ENCODE measurements at regions not wholly inside any gene's neighbourhood (a gene's known extent, or its start where the extent isn't known, plus 50 kb on each side); places are given as distances from the start of the nearest gene placed in this dataset.

GRCh38 chr6:145415616-145416015 lies 319.7 kb downstream of the EPM2A start:
- H3K4me3 Mint-ChIP-seq = no peak overlapping the region
- no peaks in the 10 kb centered on the region for H3K9me3 Mint-ChIP-seq
- no peaks in the 10 kb centered on the region for H3K27me3 Mint-ChIP-seq (ENCODE audit: low read depth)
- TF ChIP-seq CTCF (IDR thresholded peaks at IDR 0.05; ENCODE audit: unreplicated experiment in 3 of 3) = no peak
- H3K4me1 Mint-ChIP-seq = no peaks in the 10 kb centered on the region
- no peak overlapping the region for H3K27ac Mint-ChIP-seq
- no peaks in the 10 kb centered on the region for H3K36me3 Mint-ChIP-seq (ENCODE audit: low read depth)

- H3K36me3 Mint-ChIP-seq (ENCODE audit: low read depth) = no peaks in the 10 kb centered on the region
- TF ChIP-seq CTCF (IDR thresholded peaks at IDR 0.05; ENCODE audit: unreplicated experiment in 3 of 3) = no peak
- no peaks in the 10 kb centered on the region for H3K9me3 Mint-ChIP-seq
- no peaks in the 10 kb centered on the region for H3K4me1 Mint-ChIP-seq
- no peak overlapping the region for H3K27ac Mint-ChIP-seq
- no peaks in the 10 kb centered on the region for H3K27me3 Mint-ChIP-seq (ENCODE audit: low read depth)
- H3K4me3 Mint-ChIP-seq = no peak overlapping the region
Measured at GRCh38 chr6:145420599-145420998, 314.7 kb downstream of the EPM2A start.

- no peaks in the 10 kb centered on the region for H3K9me3 Mint-ChIP-seq
- H3K27me3 Mint-ChIP-seq (ENCODE audit: low read depth) = no peaks in the 10 kb centered on the region
- no peaks in the 10 kb centered on the region for H3K36me3 Mint-ChIP-seq (ENCODE audit: low read depth)
- H3K27ac Mint-ChIP-seq = no peak overlapping the region
- no peak for TF ChIP-seq CTCF (IDR thresholded peaks at IDR 0.05; ENCODE audit: unreplicated experiment in 3 of 3)
- no peak overlapping the region for H3K4me3 Mint-ChIP-seq
- no peaks in the 10 kb centered on the region for H3K4me1 Mint-ChIP-seq
Measured at GRCh38 chr6:145423936-145424335, 311.4 kb downstream of the EPM2A start.

- no peak for TF ChIP-seq CTCF (IDR thresholded peaks at IDR 0.05; ENCODE audit: unreplicated experiment in 3 of 3)
- no peak overlapping the region for H3K4me3 Mint-ChIP-seq
- H3K4me1 Mint-ChIP-seq = no peaks in the 10 kb centered on the region
- H3K27me3 Mint-ChIP-seq (ENCODE audit: low read depth) = no peaks in the 10 kb centered on the region
- H3K36me3 Mint-ChIP-seq (ENCODE audit: low read depth) = no peaks in the 10 kb centered on the region
- H3K27ac Mint-ChIP-seq = no peak overlapping the region
- H3K9me3 Mint-ChIP-seq = no peaks in the 10 kb centered on the region
Measured at GRCh38 chr6:145427232-145427631, 308.1 kb downstream of the EPM2A start.

- Mint-ChIP-seq H3K27me3 (ENCODE audit: low read depth) (no peaks in the 10 kb centered on the region), H3K27ac (no peak overlapping the region), H3K36me3 (ENCODE audit: low read depth) (no peaks in the 10 kb centered on the region), H3K9me3 (no peaks in the 10 kb centered on the region), H3K4me1 (no peaks in the 10 kb centered on the region), H3K4me3 (no peak overlapping the region)
- TF ChIP-seq CTCF (IDR thresholded peaks at IDR 0.05; ENCODE audit: unreplicated experiment in 3 of 3) = no peak
Measured at GRCh38 chr6:145428706-145429105, 306.6 kb downstream of the EPM2A start.

GRCh38 chr6:145442110-145442509 lies 293.2 kb downstream of the EPM2A start:
- H3K36me3 Mint-ChIP-seq (ENCODE audit: low read depth) = peaks cover 4% of the 10 kb centered on the region
- H3K4me1 Mint-ChIP-seq = no peaks in the 10 kb centered on the region
- TF ChIP-seq CTCF (IDR thresholded peaks at IDR 0.05; ENCODE audit: unreplicated experiment in 3 of 3) = no peak
- H3K4me3 Mint-ChIP-seq = no peak overlapping the region
- H3K27ac Mint-ChIP-seq = no peak overlapping the region
- H3K9me3 Mint-ChIP-seq = peaks cover 49% of the 10 kb centered on the region
- H3K27me3 Mint-ChIP-seq (ENCODE audit: low read depth) = no peaks in the 10 kb centered on the region

Measured in nephron (organoid).